ENCODE measurements at regions not wholly inside any gene's neighbourhood (a gene's known extent, or its start where the extent isn't known, plus 50 kb on each side); places are given as distances from the start of the nearest gene placed in this dataset.
"Not testable (repeated sequence)": the region's sequence is repeated elsewhere in the genome, so short reads cannot be mapped to it uniquely, and the experiment has no call there.

DNA sequence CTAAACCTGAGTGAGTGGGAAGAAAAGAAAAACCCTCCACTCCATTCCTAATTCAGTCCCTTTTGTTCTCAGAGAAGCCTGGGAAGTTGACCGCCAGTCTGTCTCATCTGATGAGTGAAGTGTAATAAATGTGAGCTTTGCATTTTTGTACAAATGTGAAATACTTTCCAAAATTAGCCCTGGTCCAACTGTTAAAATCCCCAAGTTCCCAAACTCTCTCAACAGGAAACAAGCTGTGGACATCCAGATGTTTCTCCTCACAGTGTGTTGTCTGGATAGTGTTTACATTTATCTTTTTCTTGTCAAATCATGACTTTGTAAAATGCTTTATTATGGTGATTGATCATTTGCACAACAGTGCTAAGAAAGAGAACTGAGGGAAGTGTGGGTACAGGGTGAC, 145.1 kb downstream of the TM2D1 start:
- DNase-seq = no peak

- DNase-seq = no peak
These were observed 152.9 kb downstream of the TM2D1 start for GRCh38 chr1:61572046-61572445.

- DNase-seq = no peak
These were observed 154.8 kb downstream of the TM2D1 start for GRCh38 chr1:61570191-61570590.

DNA sequence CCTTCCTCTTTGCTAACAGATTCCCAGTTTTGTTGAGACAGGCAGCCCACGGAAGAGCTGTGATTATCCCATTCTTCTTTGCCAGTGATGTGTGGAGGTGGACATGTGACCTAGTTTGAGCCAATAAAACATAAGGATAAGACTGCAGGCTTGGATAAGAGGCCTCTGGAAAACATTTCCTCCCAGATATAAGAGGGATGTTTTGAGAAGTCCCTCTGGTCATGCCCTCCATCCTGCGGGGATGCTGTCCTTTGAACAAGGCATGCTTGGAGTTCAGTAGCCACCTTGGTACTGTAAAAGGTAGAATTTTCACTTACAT, 155.7 kb downstream of the TM2D1 start:
- DNase-seq = no peak

DNA sequence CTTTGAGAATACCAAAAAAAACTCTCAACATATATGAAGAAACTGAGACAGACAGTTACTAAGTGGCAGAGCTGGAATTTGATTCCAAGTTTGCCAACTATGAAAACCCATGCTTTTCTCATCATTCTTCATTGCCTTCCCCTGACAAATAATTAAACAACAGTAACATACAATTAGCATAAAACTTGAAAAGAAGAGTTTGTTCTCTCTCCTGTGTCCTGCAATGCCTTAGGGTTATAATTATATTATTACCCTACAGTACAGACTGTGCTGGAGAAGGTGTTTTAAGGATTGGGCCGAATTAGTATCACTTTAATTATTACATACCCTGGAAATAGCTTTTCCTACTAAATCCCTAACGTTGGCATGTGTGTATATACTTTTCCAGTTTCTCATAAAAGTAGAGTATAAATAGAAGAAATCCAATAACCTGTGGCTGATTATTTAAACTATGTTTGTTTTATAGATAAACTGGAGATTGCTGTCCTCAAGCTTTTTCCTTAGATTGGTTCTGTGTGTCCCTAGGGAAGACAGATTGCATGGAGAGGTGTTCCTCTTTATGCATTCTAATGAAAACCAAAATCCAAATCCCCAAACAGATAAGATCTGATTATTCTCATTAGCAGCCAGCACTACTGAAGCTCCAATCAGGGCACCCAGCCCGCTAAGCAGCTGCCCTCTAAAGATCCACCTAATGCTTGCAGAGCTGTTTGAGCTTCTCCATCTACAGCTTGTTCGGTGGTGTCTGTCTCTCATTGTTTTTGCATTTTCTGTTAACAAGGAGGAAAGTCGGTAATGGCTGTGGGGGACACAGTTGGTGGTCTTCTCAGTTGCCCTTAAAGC, 156.3 kb downstream of the TM2D1 start:
- no peak for DNase-seq

- no peak for DNase-seq
These were observed 158.8 kb downstream of the TM2D1 start for GRCh38 chr1:61566177-61566576.

- no peak for DNase-seq
These were observed 161.3 kb downstream of the TM2D1 start for GRCh38 chr1:61563611-61564010.

DNA sequence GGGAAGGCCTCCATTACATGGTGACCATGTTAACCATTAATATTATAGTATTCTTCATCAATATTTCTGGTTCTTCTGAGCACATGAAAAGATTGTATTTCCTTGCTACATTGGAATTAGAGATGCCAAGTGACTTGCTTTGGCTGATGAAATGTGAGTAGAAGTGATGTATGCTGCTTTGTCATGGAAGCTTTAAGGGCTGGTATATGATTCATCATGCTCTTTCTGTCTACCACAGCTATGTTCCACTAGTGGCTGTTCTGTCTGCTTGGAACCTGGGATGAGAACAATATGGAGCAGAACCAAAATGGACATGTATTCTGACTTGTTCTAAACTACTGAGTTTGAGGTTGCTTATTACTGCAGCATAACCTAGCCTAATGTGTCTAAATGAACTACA, 163.3 kb downstream of the TM2D1 start:
- no peak for DNase-seq

DNA sequence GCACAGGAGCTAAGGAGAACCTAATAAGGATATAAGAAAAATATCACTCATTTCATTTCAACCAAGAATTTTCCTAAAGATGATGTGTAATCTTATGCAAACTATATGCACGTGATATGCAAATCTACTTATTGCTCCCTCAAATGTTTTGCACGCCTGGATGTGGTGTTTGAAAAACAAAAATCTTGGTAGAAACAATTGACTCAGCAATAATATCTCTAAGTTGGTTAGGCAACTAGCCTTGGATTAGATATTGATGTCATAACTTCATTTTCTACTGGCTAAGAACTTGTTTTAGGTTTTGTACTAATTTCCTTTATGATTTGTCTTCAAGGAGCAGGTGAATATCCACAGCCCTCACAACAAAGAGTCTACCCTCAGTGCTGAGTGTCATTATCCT, 164.6 kb downstream of the TM2D1 start:
- DNase-seq = no peak

DNA sequence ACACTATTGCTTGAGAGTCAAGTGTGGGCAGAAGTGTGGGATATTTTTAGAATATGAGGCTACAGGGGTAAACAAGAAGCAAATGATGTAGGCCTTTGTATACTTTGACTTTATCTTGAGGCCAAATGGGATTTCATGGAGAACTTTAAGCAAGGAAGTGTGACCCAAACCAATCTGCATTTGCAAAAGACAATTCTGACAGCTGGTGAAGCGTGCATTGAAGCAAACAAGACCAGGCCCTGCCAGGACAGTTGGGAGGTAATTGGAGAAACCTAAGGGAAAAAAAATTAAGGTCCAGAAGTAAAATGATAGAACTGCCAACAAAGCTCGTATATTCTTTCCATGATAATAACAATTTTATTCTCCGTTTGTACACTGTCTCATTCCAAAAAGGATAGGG, 168.3 kb downstream of the TM2D1 start:
- no peak for DNase-seq

GRCh38 chr1:61552630-61553305, 172.2 kb downstream of the TM2D1 start:
- no peak for DNase-seq

DNA sequence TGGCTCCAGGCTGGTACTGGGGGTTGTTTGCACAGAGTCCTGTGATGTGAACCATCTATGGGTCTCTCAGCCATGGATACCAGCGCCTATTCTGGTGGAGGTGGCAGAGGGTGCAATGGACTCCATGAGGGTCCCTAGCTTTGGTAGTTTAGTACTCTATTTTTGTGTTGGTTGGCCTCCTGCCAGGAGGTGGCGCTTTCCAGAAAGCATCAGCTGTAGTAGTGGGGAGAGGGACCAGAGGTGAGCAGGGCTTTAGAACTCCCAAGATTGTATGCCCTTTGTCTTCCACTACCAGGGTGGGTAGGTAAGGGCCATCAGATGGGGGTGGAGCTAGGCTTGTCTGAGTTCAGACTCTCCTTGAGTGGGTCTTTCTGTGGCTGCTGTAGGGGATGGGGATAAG, 177.6 kb downstream of the TM2D1 start:
- not testable (repeated sequence) for DNase-seq

- not testable (repeated sequence) for DNase-seq
These were observed 180.1 kb downstream of the TM2D1 start for GRCh38 chr1:61544870-61545269.

GRCh38 chr1:61543498-61543897, 181.4 kb downstream of the TM2D1 start:
- DNase-seq = not testable (repeated sequence)

DNA sequence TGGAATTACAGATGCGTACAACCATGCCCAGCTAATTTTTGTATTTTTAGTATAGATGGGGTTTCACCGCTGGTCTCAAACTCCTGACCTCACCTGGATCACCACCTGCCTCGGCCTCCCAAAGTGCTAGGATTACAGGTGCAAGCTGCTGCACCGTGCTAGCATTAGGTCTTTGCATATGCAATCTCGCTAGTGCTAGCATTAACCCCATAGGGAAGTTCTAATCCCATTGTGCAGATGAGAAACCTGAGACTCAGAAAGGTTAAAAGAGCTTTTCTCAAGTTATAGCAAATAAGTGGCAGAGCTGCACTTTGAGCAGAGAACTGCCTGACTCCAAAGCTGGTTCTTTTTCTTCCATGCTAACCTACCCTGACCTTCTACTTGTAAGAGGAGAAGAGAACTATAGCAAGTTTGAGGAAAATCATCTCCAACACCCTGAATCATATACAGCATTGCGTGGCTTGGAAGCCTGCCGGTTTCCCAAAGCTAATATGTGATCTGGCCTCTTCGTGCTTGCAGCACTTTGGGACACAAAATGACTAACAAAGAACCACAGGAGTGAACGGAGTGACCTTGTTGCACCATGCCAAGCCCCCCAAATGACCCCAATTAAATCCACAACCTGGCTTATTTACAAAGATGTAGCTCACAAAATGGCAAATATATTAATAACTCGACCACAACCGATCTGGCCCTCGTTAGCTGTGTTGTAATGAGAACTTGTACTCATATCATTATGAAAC, 185.1 kb downstream of the TM2D1 start:
- DNase-seq = no peak

DNA sequence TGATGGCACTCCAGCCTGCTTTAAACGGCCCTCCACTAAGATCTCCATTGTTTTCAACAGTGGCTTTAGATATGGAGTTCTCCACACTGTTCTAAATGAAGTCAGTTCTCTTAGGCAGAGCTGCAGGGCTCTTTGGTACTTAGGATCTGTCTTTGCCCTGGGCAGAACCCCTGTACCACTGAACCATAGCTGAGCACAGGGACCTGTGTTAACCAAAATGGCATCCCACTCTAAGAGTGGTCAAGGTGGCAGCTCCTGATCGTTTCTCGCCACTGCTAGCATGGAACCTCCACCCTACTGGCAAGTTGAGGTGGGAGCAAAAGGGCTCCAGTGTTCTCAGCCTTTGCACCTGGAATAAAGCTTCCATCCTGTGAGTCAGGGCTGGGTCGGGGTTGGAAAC, 186.7 kb downstream of the TM2D1 start:
- DNase-seq = no peak

DNA sequence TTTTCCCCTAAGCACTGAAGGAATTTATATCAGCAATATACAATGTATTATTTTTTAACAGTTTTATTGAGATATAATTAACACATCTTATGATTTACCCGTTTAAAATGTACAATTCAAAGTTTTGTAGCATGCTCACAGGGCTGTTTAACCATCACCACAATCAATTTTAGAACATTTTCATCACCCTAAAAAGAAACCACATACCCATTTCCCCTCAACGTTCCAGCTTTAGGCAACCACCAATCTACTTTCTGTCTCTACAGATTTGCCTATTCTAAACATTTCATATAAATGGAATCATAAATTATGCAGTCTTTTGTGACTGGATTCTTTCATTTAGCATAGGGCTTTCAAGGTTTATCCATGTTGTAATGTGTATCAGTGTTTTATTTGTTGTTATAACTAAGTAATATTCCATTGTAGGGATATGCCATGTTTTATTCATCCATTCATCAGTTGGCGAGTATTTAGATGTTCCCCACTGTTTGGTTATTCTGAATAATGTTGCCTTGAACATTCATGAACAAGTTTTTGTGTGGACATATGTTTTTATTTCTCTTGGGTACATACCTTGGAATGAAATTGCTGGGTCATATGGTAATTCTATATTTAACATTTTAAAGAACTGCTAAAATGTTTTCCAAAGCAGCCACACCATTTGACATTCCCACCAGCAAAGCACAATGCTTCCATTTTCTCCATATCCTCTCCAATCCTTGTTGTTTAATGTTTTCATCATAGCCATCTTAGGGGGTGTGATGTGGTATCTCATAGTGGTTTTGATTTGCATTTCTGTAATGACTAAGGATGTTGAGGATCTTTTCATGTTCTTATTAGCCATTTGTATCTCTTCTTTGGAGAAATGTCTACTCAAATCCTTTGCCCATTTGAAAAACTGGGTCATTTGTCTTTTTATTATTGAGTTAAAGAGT, 188.5 kb downstream of the TM2D1 start:
- no peak for DNase-seq

DNA sequence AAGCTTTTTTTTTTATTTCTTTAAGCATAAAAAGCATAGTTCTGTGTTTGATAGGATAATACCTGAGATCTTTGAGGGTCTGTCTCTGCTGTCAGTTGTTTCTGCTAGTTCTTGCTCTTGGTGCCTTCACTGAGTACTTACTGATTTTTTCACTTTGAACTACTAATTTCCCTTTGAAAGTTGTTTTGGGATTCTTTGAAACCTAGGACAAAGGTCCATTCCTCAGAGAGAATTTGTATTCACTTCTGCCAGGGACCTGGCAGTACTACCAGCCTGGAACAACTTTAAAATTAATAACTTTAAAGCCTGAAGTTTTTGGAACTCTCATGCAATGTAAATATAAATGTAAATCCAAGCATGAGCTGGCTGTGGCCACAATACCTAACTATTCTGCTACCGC, 190.1 kb downstream of the TM2D1 start:
- DNase-seq = no peak

GRCh38 chr1:61533546-61533945, 191.4 kb downstream of the TM2D1 start:
- no peak for DNase-seq

DNA sequence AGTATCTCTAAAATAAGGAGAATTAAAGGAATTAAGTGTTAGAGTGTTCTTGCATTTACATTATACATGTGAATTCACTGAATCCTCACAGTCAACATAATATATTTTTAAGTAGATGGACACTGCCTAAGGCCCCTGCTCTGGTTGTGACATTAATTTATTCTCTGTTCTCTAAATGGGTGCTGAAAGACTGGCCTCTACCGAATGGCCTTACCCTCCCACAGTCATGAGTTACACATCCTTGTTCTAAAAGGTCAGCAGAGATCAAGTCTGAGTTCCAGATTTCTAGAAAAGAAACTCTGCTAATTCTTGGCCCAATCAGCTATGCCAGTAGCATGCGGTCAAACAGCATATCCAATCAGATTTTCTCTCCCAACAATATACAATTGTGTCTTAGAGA, 193.2 kb downstream of the TM2D1 start:
- no peak for DNase-seq

DNA sequence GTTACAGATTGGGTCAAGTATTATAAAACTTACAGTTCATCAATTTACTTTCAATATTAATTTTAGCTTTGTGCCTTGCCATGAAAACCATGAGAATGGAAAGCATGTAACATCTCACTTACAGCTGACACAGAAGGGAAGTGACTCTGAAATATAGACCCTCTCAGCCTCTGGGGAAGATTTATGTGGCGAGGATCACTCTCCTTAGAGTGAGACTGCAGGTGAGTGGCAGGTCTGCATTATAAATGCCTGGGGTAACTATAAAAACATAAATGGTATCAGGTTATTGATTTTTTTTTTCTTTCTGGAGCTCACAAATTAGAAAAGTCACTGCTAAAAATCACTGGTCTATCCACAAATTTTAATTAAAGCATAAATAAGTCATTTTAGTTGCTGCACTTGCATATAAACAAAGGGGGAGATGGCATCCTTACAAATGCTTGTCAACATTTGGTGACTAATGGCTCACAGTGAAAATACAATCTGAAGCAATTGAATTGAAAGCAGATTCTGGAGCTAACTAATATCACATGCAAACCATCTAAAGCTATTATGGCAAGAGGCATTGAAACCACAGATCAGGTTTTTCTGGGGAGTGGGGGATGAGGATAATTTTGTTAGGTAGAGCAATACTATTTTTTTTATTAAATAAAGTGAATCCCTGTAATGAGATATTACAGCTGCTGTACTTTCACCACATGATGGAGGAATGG, 200.9 kb downstream of the TM2D1 start:
- DNase-seq = no peak

- DNase-seq = no peak
These were observed 201.7 kb downstream of the TM2D1 start for GRCh38 chr1:61523229-61523628.
